Central memory CD8-positive, alpha-beta T cell (primary cell): ENCODE measurements at regions not wholly inside any gene's neighbourhood (a gene's known extent, or its start where the extent isn't known, plus 50 kb on each side); places are given as distances from the start of the nearest gene placed in this dataset.

Source experiments
- ATAC-seq: fragments of 150-1000 bp; cut with Tn5 transposase; replicated peaks from 2 replicates; pipeline ENCODE4 v1.10.0; 2022; ENCODE audit warnings: mild to moderate bottlenecking, moderate FRiP score, moderate number of reproducible peaks; ENCODE audit not compliant: poor library complexity, severe bottlenecking; ENCODE audit errors: extremely low read depth
- DNase-seq, 2 donors: peaks; one replicate each; pipeline ENCODE4 v3.0.0; 2021; ENCODE audit warnings: low spot score in 2 of 2
- H3K27ac Mint-ChIP-seq: one replicate; pipeline ENCODE4 v1.8.0; 2022; ENCODE audit warnings: low read depth, mild to moderate bottlenecking, moderate library complexity, mixed read lengths
- H3K27me3 Mint-ChIP-seq: one replicate; pipeline ENCODE4 v1.8.0; 2022; ENCODE audit warnings: mixed read lengths
- H3K36me3 Mint-ChIP-seq: one replicate; pipeline ENCODE4 v1.8.0; 2022; ENCODE audit warnings: mild to moderate bottlenecking, moderate library complexity, mixed read lengths; ENCODE audit not compliant: insufficient read depth
- H3K4me1 Mint-ChIP-seq: one replicate; pipeline ENCODE4 v1.8.0; 2022; ENCODE audit warnings: mixed read lengths
- H3K4me3 Mint-ChIP-seq: one replicate; pipeline ENCODE4 v1.8.0; 2022; ENCODE audit warnings: mild to moderate bottlenecking, moderate library complexity, mixed read lengths
- H3K9me3 Mint-ChIP-seq: one replicate; pipeline ENCODE4 v1.8.0; 2022; ENCODE audit warnings: mixed read lengths

DNA sequence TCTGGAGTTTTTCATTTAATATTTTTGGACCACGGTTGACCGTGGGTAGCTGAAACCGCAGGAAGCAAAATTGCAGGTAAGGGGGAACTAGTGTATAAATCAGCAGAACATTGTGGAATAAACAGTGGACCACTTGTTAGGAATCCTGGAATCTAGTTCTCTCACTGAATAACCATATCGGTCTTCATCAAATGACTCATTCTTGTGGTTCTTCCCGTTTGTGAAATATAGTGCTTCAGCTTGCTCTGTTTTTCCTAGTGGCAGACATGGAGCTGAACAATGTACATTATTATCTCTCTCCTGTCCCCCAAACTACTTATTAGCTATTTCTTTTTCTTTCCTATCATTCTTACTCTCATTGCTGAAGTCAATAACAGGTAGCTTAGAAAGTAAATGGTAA, 61.9 kb downstream of the HSPA13 start:
- no peak overlapping the region for H3K27ac Mint-ChIP-seq
- H3K4me1 Mint-ChIP-seq = no peaks in the 10 kb centered on the region
- H3K9me3 Mint-ChIP-seq = no peaks in the 10 kb centered on the region
- peaks cover 41% of the 10 kb centered on the region for H3K27me3 Mint-ChIP-seq
- no peak overlapping the region for H3K4me3 Mint-ChIP-seq
- H3K36me3 Mint-ChIP-seq = no peaks in the 10 kb centered on the region
- DNase-seq (no peak), ATAC-seq (no peak)

DNA sequence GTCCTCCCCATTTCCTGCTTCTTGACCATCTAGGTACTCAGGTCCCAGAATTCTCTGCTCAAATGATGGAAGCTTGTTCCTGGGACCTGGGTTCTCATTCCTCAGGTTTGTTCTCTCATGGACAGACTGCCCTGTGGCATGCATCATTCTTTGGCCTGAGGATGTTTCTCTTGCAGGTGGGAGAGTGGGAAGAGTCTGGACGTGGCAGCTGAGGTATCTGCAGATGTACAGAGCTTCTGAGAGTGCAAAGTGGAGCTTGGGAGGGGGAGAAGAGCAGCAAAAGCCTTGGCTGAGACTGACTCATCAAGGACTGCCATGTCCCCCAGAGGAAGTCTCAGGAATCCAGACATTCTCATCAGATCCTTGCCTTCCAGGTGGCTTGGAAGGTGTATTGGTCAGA, 63.1 kb downstream of the HSPA13 start:
- Mint-ChIP-seq H3K27me3 (peaks cover 36% of the 10 kb centered on the region), H3K36me3 (no peaks in the 10 kb centered on the region), H3K9me3 (no peaks in the 10 kb centered on the region), H3K27ac (no peak overlapping the region), H3K4me3 (no peak overlapping the region), H3K4me1 (no peaks in the 10 kb centered on the region)
- no peak for ATAC-seq
- DNase-seq = no peak

DNA sequence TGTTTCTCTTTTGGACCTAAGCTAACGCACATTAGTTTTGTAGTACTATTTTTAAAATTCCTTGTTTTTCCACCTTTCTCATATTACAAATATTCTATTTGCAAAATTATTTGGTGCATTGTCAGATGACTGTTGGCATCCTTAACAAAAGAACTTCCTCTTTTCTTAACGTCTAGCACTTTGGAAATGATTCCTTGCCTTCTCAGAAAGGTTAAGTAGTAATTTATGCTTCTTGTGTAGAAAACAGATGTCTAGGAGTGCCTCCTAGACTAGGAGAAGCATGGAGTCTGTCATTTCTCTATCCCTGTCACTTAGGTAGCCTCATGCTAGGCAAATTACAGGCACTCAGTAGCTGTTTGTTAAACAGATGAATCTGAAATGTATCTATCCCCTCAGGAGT, 64.4 kb downstream of the HSPA13 start:
- no peak for ATAC-seq
- peaks cover 31% of the 10 kb centered on the region for H3K27me3 Mint-ChIP-seq
- H3K4me3 Mint-ChIP-seq = no peak overlapping the region
- H3K27ac Mint-ChIP-seq = no peak overlapping the region
- DNase-seq = no peak
- H3K9me3 Mint-ChIP-seq = no peaks in the 10 kb centered on the region
- no peaks in the 10 kb centered on the region for H3K36me3 Mint-ChIP-seq
- no peaks in the 10 kb centered on the region for H3K4me1 Mint-ChIP-seq

- H3K4me1 Mint-ChIP-seq = no peaks in the 10 kb centered on the region
- DNase-seq = no peak
- no peak overlapping the region for H3K27ac Mint-ChIP-seq
- no peak overlapping the region for H3K4me3 Mint-ChIP-seq
- peaks cover 29% of the 10 kb centered on the region for H3K27me3 Mint-ChIP-seq
- H3K36me3 Mint-ChIP-seq = no peaks in the 10 kb centered on the region
- ATAC-seq = no peak
- no peaks in the 10 kb centered on the region for H3K9me3 Mint-ChIP-seq
These were observed 65.4 kb downstream of the HSPA13 start for GRCh38 chr21:14317507-14317906.

DNA sequence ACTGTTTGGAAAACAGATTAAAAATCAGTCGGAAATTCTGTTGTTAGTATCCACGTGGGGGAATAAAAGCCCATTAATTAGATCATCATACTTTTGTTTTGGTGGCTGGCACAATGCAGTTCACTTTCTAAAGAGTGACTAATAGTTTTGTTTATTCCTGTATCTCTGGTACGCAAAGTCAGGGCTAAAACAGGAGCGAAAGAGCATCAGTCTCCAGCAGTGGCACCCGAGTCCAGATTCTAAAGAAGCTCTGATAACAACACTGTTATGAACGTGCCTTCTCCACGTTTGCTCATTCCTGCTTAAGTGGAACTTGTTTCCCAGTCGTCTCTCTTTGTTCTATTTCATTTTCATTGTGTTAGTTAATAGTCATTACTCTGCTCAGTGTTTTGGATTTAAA, 69.6 kb downstream of the HSPA13 start:
- no peaks in the 10 kb centered on the region for H3K4me1 Mint-ChIP-seq

DNA sequence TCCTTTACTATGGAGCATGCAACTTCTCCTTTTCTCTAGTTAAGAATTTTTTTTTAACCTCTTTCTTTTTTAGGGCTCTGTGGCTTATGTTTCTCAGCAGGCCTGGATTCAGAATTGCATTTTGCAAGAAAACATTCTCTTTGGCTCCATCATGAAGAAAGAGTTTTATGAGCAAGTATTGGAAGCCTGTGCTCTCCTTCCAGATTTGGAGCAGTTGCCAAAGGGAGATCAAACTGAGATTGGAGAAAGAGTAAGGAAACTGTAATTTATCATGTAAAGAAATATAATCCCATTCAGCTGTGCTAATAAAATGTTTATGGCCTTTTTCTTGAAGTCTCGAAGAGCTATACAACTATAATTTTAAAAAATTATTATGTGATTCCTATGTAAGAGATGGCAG, 70.1 kb downstream of the HSPA13 start:
- ATAC-seq (no peak), DNase-seq (no peak)
- Mint-ChIP-seq H3K27ac (no peak overlapping the region), H3K4me3 (no peak overlapping the region), H3K9me3 (no peaks in the 10 kb centered on the region), H3K27me3 (peaks cover 58% of the 10 kb centered on the region), H3K4me1 (no peaks in the 10 kb centered on the region), H3K36me3 (no peaks in the 10 kb centered on the region)

More for the DNA sequence above, 69.6 kb downstream of the HSPA13 start:
- DNase-seq (no peak), ATAC-seq (no peak)
- Mint-ChIP-seq H3K27me3 (peaks cover 53% of the 10 kb centered on the region), H3K36me3 (no peaks in the 10 kb centered on the region), H3K9me3 (no peaks in the 10 kb centered on the region), H3K4me3 (no peak overlapping the region), H3K27ac (no peak overlapping the region)

DNA sequence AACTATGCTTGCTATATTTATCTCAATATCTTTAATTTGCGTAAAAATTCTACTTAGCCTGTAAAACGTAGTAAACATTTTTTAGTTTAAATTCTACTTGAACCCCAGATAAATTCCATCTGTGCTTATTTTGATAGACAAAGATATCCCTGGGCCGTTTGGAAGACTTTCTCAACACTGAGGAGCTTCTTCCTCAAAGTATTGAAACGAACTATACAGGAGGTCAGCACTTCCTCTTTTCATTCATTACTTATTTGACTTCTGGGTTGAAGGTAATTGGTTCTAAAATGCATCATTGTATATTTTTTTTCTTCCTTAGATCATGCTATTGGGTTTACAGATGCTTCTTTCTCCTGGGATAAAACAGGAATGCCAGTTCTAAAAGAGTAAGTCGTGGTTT, 74.7 kb downstream of the HSPA13 start:
- H3K27ac Mint-ChIP-seq = no peak overlapping the region
- H3K4me3 Mint-ChIP-seq = no peak overlapping the region
- no peaks in the 10 kb centered on the region for H3K9me3 Mint-ChIP-seq
- DNase-seq = no peak
- no peaks in the 10 kb centered on the region for H3K4me1 Mint-ChIP-seq
- H3K36me3 Mint-ChIP-seq = no peaks in the 10 kb centered on the region
- H3K27me3 Mint-ChIP-seq = peaks cover 40% of the 10 kb centered on the region
- ATAC-seq = no peak

GRCh38 chr21:14306126-14306907, 76.6 kb downstream of the HSPA13 start:
- H3K36me3 Mint-ChIP-seq = no peaks in the 10 kb centered on the region
- H3K4me3 Mint-ChIP-seq = no peak overlapping the region
- H3K4me1 Mint-ChIP-seq = no peaks in the 10 kb centered on the region
- H3K27me3 Mint-ChIP-seq = peaks cover 28% of the 10 kb centered on the region
- no peaks in the 10 kb centered on the region for H3K9me3 Mint-ChIP-seq
- no peak for DNase-seq
- no peak overlapping the region for H3K27ac Mint-ChIP-seq
- no peak for ATAC-seq

DNA sequence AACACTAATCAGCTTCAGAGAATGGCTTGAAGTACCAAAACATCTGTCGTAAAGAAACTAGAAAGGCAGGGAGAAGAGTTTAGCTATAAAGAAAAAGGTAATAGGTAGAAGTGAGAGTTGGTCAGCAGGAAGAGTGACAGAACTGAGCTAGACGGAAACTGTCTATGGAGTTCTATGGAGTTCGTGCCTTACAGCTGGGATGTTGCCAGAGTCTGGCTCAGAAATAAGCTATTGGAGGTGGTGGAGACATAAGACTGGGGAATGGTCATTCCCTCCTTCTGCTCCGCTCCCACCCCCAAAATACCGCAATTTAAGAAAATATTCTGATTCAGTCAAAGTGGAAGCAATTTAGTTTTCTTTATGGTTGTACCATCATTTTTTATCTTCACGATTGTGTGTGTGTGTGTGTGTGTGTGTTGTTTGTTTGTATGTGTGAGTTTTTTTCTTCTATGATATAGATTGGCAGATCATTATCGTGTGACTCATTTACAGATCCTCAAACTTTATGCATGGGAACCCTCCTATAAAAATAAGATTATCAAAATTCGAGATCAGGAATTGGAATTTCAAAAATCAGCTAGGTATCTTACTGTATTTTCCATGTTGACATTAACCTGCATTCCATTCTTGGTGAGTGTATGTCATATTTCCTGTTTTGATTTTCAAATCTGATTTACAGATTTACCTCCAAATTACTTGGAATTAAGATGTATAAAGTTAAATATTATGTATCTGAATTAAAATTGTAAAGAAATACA, 79.0 kb downstream of the HSPA13 start:
- ATAC-seq (no peak), DNase-seq (no peak)
- peaks cover 11% of the 10 kb centered on the region for H3K27me3 Mint-ChIP-seq
- no peaks in the 10 kb centered on the region for H3K9me3 Mint-ChIP-seq
- H3K27ac Mint-ChIP-seq = no peak overlapping the region
- no peaks in the 10 kb centered on the region for H3K36me3 Mint-ChIP-seq
- H3K4me1 Mint-ChIP-seq = no peaks in the 10 kb centered on the region
- no peak overlapping the region for H3K4me3 Mint-ChIP-seq

GRCh38 chr21:14300074-14300473, 82.9 kb downstream of the HSPA13 start:
- Mint-ChIP-seq H3K4me1 (no peaks in the 10 kb centered on the region), H3K4me3 (no peak overlapping the region), H3K36me3 (no peaks in the 10 kb centered on the region), H3K27me3 (peaks cover 12% of the 10 kb centered on the region), H3K27ac (no peak overlapping the region), H3K9me3 (no peaks in the 10 kb centered on the region)
- DNase-seq (no peak), ATAC-seq (no peak)

DNA sequence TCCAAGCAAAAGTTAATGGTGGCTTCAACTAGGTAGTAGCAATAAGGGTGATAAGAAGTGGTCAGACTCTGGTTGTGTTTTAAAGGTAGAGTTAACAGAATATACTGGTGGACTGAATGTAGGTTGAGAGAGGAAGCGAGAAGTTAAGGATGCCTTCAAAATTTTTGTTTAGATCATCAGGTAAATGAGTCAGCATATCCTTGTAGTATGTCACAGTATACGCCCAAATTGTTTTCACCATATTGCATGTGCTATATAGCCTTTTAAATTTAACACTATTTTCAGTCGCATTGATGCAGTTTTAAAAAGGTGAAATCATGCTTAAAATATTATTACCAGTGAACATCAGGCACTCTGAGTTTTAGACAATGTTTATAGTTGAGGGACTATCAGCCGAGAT, 74.6 kb downstream of the RBM11 start:
- H3K4me1 Mint-ChIP-seq = no peaks in the 10 kb centered on the region
- H3K27ac Mint-ChIP-seq = no peak overlapping the region
- no peaks in the 10 kb centered on the region for H3K36me3 Mint-ChIP-seq
- ATAC-seq = no peak
- no peak for DNase-seq
- H3K27me3 Mint-ChIP-seq = peaks cover 34% of the 10 kb centered on the region
- H3K9me3 Mint-ChIP-seq = no peaks in the 10 kb centered on the region
- no peak overlapping the region for H3K4me3 Mint-ChIP-seq

DNA sequence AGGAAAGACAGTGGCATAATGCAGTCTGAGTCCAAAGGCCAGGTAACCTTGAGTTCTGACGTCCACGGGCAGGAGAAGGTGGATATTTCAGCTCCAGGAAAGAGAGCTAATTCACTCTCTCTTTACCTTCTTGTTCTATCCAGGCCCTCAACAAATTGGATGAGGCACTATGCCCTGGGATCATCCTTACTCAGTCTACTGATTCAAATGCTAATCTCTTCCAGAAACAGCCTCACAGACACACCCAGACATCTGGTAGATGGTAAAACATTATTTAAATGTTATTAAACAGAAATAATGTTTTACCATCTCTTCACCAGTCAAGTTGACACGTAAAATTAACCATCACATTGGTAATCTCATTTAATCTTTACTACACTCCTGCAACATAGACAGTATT, 73.0 kb downstream of the RBM11 start:
- Mint-ChIP-seq H3K9me3 (no peaks in the 10 kb centered on the region), H3K36me3 (no peaks in the 10 kb centered on the region), H3K27ac (no peak overlapping the region), H3K4me3 (no peak overlapping the region), H3K27me3 (peaks cover 25% of the 10 kb centered on the region), H3K4me1 (no peaks in the 10 kb centered on the region)
- ATAC-seq = no peak
- no peak for DNase-seq

- H3K27me3 Mint-ChIP-seq = peaks cover 30% of the 10 kb centered on the region
- H3K4me1 Mint-ChIP-seq = peaks cover 5% of the 10 kb centered on the region
- DNase-seq (no peak), ATAC-seq (no peak)
- H3K27ac Mint-ChIP-seq = no peak overlapping the region
- no peak overlapping the region for H3K4me3 Mint-ChIP-seq
- peaks cover 2% of the 10 kb centered on the region for H3K36me3 Mint-ChIP-seq
- no peaks in the 10 kb centered on the region for H3K9me3 Mint-ChIP-seq
These were observed 69.3 kb downstream of the RBM11 start for GRCh38 chr21:14285147-14285761.
